Body of pancreas (tissue), 4 donors: ENCODE measurements at regions not wholly inside any gene's neighbourhood (a gene's known extent, or its start where the extent isn't known, plus 50 kb on each side); places are given as distances from the start of the nearest gene placed in this dataset.

ENCODE experiments used
- POLR2A ChIP-seq, 3 donors: fragments of 450-650 bp; IDR thresholded peaks; one replicate each; pipeline ENCODE4 v1.6.1; 2016; ENCODE audit warnings: antibody characterized with exemption in 3 of 3, mild to moderate bottlenecking in 2 of 3
- TF ChIP-seq, protein P1 (sequence below), 7 experiments: fragments of 450-650 bp in 4 of 7; fragments of 200-600 bp in 3 of 7; sonication (generic) in 3 of 7; IDR thresholded peaks; one replicate each; pipeline ENCODE4 v1.5.1; 2016 to 2019; ENCODE audit warnings: antibody characterized with exemption in 7 of 7

GRCh38 chr1:181308098-181308497 is 175.2 kb upstream of the CACNA1E start:
- TF ChIP-seq, protein P1, sequence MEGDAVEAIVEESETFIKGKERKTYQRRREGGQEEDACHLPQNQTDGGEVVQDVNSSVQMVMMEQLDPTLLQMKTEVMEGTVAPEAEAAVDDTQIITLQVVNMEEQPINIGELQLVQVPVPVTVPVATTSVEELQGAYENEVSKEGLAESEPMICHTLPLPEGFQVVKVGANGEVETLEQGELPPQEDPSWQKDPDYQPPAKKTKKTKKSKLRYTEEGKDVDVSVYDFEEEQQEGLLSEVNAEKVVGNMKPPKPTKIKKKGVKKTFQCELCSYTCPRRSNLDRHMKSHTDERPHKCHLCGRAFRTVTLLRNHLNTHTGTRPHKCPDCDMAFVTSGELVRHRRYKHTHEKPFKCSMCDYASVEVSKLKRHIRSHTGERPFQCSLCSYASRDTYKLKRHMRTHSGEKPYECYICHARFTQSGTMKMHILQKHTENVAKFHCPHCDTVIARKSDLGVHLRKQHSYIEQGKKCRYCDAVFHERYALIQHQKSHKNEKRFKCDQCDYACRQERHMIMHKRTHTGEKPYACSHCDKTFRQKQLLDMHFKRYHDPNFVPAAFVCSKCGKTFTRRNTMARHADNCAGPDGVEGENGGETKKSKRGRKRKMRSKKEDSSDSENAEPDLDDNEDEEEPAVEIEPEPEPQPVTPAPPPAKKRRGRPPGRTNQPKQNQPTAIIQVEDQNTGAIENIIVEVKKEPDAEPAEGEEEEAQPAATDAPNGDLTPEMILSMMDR (IDR thresholded peaks at IDR 0.05) = no peak
- TF ChIP-seq POLR2A (IDR thresholded peaks at IDR 0.05) = no peak
